ENCODE measurements at regions not wholly inside any gene's neighbourhood (a gene's known extent, or its start where the extent isn't known, plus 50 kb on each side); places are given as distances from the start of the nearest gene placed in this dataset.

DNA sequence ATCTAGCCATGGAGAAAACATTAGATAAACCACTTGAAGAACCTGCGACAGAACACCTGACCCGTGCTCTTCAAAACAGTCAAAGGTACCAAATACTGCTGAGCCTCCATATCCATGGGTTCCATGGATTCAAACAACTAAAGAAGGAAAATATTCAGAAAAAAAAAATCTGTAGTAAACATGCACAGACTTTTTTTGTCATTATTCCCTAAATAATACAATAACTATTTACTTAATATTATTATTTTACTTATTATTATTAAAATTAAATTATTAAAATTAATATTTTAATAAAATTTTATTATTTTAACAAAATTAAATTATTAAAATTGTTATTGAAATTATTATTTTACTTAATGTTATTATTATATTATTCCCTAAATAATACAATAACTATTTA lies 101.0 kb upstream of the PDE1C start:
- DNase-seq, result no peak

DNA sequence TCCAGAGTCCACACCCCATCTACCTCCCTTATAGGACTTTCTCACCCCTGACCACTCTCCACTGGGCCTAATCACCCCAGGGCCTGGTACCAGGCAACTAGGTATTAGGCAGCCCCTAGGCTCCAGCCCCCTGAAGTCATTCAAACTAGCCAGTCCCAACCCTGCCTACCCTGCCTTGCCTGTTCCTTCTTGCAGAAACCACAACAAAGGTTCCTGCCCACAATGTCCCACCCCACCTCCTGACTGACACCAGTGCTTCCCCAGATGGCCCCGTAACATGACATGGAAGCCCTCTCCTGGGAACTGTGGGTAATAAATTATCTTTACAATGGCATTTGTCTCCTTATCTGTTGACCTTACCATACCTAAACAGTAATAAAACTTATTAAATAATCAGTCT lies 100.6 kb upstream of the PDE1C start:
- peak; percentile 2 for DNase-seq

DNA sequence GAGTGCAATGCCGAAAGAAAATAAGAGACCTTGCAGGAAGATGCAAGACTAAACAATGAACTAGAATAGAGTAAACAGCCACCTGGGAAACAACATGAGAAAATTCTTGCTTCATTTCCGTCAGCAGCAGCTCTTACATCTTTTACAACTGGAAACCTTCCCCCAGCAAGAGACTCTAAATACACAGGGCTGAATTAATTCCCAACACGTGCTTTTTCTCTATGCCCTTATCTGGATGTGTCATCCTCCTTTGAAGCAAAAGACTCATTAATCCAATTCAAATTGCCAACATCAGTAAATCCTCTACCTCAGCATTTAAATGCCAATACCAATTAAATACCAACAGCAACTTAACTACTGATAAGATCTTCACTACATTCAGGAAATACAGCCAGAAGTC lies 99.0 kb upstream of the PDE1C start:
- no peak for DNase-seq

- DNase-seq, result no peak
These were observed 97.6 kb upstream of the PDE1C start for GRCh38 chr7:32167815-32168214.

GRCh38 chr7:32167256-32167655 lies 97.0 kb upstream of the PDE1C start:
- no peak for DNase-seq

- DNase-seq, result peak; percentile 15
These were observed 94.3 kb upstream of the PDE1C start for GRCh38 chr7:32164341-32164996.

GRCh38 chr7:32163896-32164295 lies 93.7 kb upstream of the PDE1C start:
- no peak for DNase-seq

DNA sequence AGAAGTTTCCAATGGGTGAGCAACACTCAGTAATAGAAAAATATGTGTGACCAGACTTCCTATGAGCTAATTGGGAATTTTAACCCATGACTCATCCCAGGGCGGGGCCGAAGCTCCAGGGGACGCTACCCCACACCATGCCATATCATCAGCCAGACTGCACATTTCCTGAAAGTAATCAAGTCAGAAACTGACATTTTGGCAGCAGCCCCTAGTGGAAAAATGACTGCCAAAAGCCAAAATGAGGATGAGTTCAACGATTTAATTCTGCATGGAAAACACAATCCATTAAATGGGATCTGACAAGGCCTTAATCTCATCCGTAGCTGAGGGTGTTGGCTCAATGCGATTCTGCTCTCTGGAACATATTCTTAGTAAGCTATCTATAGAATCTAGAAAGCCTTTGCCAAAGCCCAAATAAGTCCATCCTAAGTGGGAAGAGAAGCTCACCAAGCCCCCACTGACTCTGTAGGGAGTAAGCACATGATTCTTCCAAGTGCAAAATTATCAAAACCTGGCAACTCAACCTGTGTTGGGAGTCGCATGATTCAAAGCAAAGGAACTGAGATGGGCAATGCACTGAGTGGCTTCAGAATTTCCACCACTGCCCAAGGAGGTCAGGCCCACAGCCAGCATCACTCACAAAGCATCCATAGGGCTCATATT lies 93.1 kb upstream of the PDE1C start:
- no peak for DNase-seq

- no peak for DNase-seq
These were observed 91.5 kb upstream of the PDE1C start for GRCh38 chr7:32161708-32162107.

GRCh38 chr7:32158751-32159745 lies 88.8 kb upstream of the PDE1C start:
- DNase-seq, result no peak

- DNase-seq, result no peak
These were observed 87.9 kb upstream of the PDE1C start for GRCh38 chr7:32158076-32158475.

DNA sequence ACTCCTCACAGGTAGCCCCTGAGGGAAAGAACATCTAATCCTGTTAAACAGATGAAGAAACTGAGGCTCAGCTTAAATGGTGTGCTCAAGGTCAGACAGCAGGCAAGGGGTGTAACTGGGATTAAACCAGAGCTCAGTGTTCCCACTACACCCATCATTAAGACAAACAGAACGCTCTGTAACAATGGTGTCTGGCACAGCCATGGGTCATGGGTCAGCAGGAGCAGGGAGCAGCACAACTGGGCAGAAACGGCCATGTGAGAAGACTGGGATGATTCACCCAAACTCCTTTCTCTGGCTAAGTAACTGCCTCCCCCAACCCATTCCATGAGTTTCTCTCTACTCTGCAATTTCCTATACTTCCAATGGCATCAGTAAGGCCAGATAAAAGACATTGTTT lies 85.5 kb upstream of the PDE1C start:
- DNase-seq, result no peak

GRCh38 chr7:32154797-32155196 lies 84.6 kb upstream of the PDE1C start:
- no peak for DNase-seq

GRCh38 chr7:32153006-32153405 lies 82.8 kb upstream of the PDE1C start:
- DNase-seq, result no peak

DNA sequence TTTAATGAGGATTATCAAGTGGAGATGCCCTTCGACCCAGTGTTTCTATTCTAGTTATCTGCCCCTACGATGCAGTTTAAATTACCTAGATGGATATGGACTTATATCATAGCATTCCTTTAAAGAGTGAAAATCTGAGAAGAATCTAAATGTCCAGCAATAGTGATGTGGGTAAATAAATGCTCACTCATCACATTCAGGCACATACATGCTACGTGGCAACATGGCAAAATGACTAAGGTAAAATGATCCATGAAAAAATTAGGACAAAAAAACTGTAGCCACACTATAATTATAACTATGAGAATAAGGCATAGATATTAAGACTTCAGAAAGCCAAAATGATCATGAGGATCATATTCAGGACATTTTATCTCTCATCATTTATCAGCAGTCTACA lies 82.4 kb upstream of the PDE1C start:
- no peak for DNase-seq

DNA sequence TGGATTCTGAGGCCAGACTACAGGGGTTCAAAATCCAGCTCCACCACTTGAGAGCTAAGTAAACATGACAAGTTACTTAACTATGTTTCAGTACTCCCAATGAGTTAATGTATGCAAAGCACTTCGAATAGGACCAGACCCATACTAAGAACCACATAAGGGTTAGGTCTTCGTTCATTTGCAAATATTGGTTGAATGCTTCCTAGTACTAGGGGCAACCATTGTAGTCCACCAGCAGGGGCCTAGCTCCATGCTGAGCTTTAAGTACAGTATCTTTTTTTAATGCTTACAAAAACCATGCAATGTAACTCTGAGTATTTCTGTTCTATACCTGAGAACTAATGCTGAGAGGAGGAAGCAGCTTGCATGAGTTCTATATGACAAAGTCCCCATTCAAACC lies 80.4 kb upstream of the PDE1C start:
- no peak for DNase-seq

GRCh38 chr7:32150039-32150438 lies 79.8 kb upstream of the PDE1C start:
- no peak for DNase-seq

DNA sequence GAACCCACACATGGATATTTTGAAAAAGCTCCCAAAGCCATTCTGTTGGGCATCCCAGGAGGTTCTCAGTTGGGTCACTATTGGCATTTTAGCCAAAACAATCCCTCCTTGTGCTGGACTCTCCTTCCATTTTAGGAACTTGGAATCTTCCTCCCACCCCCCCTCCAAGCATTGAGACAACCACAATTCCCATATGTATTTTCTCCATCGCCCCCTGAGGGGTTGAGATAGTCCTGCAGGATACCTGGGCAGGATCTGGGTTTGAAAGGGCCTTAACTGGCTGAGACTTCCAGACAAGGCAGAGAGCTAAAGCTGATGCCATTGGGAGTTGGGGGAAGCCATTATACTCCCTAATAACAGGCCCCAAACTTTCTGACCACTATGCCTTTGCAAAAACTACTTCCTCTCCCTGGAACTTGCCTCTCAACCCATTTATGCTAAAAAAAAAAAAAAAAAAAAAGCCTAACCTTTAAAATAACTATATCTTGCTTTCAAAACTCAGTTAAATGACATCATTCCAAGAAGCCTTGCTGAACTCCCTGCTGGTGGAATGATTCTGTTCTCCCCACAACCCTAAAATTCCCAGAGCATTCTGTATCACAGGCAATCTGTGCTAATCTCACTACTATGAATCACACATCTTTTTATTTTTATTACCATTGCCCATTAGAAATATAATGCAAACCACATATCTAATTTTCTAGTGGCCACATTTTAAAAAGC lies 77.5 kb upstream of the PDE1C start:
- no peak for DNase-seq

DNA sequence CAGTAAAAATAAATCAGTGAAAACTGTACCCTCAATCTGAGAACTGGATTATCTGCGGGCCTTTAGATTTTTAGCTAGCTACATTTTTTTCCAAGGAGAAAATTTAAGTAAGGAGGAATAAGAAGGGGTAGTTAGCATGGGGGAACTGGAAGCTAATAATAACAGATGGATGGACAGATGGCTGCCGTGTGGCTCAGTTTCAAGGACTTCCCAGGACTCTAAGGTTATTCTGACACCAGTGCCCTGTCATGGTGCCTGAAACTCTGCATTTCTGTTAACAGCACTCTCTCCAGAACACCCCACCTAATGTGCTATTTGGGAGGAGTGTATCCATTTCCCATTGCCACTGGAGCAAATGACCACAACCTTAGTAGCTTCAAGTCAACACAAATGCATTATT lies 75.7 kb upstream of the PDE1C start:
- DNase-seq, result no peak

DNA sequence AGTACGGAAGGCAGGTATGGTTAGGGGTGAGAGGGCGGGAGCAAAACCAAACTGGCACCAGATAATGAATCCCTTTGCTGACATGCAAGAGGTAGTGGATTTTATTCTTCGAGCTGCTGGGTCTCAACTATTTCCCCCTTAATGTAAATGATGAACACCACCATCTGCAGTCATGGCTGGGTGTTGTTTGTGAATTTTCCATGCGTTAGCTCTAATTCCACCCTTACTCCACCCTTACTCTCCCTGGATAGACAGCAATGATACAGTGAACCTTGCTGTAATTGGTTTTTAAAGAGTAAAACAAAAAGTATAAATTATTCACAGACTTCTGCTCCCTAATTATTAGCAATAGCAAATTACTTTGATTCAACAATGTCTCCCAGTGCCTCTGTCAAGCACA lies 74.5 kb upstream of the PDE1C start:
- no peak for DNase-seq

- no peak for DNase-seq
These were observed 73.1 kb upstream of the PDE1C start for GRCh38 chr7:32143301-32143700.

- DNase-seq, result no peak
These were observed 72.4 kb upstream of the PDE1C start for GRCh38 chr7:32142649-32143048.

Measured in hematopoietic multipotent progenitor cell treated with erythropoietin and hydrocortisone succinate and interleukin-3 and kit ligand, for 6 days (in vitro differentiated cells).